ENCODE measurements at regions not wholly inside any gene's neighbourhood (a gene's known extent, or its start where the extent isn't known, plus 50 kb on each side); places are given as distances from the start of the nearest gene placed in this dataset.

- no peak for DNase-seq
These were observed 1387.1 kb upstream of the TMEFF2 start for GRCh38 chr2:193581807-193582206.

DNA sequence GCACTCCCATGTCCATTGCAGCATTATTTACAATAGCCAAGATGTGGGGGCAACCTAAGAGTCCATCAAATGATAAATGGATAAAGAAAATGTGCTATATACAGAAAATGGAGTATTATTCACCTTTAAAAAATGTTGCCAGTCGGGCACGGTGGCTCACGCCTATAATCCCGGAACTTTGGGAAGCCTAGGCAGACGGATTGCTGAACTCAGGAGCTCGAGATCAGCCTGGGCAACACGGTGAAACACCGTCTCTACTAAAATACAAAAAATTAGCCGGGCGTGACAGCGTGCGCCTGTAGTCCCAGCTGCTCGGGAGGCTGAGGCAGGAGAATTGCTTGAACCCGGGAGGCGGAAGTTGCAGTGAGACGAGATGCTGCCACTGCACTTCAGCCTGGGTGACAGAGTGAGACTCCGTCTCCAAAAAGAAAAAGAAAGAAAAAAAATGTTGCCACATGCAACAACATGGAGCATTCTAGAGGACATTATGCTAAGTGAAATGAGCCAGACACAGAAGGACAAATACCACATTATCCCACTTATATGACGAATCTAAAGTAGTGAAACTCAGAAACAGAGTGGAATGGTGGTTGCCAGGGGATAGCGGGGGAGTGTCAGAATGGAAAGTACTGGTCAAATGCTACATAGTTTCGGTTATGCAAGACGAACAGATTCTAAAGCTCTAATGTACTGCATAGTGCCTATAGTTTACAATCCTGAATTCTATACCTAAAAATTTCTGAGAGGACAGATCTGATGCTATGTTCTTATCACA, 1385.6 kb upstream of the TMEFF2 start:
- no peak for DNase-seq

GRCh38 chr2:193566886-193567285, 1372.2 kb upstream of the TMEFF2 start:
- no peak for DNase-seq

GRCh38 chr2:193566276-193566675, 1371.5 kb upstream of the TMEFF2 start:
- no peak for DNase-seq

DNA sequence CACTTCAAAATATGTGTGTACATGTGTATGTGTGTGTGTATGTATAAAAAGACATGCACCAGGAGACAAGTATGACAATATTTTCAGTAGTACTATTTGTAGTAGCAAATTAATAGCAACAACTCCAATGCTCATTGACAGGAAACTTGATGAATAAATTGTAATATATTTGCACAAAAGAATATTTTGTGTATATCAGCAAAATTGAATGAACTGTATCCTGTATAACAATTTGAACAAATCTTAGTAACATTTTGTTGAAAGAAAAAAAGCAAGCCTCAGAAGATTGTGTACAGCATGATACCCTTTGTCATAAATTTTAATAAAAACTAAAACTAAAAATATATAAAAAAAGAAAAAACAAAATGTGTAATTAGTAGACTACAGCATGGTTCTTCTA, 1367.3 kb upstream of the TMEFF2 start:
- no peak for DNase-seq

DNA sequence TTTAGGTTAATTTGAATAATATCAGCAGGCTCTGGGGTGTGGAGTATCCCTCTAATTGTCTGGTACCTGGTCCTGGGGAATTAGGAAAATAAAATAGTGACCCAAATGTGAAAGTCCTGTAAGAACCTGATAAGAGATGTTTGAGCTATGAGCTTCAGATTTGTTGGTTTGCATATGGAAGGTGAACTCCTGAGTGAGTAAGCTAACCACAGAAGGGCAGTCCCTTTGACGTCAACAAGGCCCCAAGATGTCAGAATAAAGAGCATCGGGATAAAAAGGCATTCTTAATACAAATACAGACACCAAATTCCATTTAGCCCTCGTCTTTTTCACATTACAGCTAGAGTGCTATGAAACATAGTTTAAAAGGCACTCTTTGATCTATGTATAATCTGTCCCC, 1366.3 kb upstream of the TMEFF2 start:
- no peak for DNase-seq

DNA sequence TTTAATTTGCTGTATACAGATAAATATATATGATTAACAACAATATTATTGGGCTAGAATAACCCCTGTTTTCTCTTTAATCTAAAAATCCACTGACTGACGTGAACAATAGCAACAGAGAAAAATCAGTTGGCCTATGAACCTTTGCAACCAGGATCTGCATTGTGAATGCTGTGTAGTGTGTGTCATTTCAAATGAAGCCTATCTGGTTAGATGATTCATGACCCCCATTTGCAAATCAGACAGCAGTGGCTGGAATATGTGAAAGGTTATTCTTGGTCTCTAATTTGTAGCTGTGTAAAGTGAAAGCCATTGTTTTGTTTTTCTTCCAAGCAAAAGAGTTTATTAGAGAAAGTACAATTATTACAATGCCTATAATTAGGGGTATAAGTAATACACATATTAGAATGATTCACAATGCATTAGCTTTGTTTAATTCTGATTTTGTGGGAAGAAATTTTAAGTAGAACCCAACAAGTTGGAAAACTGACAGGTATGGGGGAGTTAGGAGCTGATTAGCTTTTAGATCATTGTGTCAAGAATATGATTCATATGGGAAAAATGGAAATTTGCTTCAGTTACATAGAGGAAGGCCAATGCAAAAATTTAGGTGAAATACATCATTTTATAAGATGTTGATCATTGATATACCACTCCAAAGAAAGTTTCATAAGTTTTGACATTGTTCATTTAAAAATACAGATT, 1362.2 kb upstream of the TMEFF2 start:
- DNase-seq, result no peak

- no peak for DNase-seq
These were observed 1354.9 kb upstream of the TMEFF2 start for GRCh38 chr2:193549661-193550060.

DNA sequence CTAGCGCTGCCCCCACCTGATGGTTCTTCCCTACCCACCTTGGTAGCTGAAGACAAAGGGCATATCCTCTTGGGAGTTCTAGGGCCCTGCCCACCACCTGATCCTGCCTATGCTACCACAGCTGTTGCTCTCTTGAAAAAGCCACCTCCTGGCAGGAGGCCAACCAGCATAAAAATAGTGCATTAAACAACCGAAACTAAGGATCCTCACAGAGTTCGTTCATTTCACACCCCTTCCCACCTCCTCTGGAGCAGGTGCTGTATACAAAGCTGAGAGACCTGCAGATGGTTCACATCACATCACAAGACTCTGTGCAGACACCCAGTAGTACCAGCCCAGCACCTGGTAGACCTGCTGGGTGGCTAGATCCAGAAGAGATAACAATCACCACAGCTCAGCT, 1348.0 kb upstream of the TMEFF2 start:
- DNase-seq, result peak; percentile 41

- no peak for DNase-seq
These were observed 1344.5 kb upstream of the TMEFF2 start for GRCh38 chr2:193539188-193539587.

DNA sequence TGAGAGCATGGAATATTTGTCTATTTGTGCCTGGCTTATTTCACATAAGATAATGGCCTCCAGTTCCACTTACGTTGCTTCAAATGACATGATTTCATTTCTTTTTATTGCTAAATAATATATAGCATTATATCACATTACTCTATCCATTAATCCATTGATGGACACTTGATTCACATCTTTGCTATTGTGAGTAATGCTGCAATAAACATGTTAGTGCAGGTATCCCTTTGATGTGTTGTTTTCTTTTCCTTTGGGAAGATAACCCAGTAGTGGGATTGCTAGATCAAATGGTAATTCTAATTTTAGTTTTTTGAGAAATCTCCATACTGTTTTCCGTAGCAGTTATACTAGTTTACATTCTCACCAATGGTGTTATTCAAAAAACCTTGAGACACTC, 1343.3 kb upstream of the TMEFF2 start:
- DNase-seq, result no peak

DNA sequence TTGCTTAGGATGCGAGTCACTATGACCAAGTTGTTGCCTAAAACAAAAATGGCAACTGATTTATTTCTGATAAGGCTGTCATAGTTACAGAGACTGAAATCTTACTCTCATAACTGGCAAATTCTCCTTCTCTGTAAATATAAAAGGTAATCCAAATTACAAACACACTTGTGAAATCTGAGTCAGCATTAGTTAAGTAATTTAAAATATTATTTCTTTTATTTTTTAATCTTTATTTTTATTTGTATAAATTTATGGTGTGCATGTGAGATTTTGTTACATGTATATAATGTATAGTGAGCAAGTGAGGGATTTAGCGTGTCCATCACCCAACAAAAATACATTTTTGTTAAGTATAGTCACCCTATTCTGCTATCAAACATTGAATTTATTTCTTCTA, 1342.8 kb upstream of the TMEFF2 start:
- no peak for DNase-seq

DNA sequence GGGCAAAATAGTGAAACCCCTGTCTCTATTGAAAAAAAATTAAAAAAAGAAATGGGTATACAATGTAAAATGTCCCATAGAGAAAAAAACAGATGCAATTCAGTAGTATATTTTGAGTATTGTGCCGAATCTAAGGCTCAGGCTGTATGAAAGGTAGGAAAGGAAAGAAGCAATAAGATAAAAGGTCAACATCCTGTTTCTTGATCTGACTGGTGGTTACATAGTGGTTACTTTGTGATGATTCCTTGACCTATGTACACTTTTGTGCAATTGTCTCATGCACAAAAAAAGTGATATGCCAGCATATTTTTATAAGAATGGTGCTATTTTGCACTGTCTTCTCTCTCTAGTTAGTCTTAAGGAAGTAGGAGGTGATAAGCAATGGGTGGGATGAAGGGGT, 1333.7 kb upstream of the TMEFF2 start:
- no peak for DNase-seq

- no peak for DNase-seq
These were observed 1332.4 kb upstream of the TMEFF2 start for GRCh38 chr2:193527146-193527545.

DNA sequence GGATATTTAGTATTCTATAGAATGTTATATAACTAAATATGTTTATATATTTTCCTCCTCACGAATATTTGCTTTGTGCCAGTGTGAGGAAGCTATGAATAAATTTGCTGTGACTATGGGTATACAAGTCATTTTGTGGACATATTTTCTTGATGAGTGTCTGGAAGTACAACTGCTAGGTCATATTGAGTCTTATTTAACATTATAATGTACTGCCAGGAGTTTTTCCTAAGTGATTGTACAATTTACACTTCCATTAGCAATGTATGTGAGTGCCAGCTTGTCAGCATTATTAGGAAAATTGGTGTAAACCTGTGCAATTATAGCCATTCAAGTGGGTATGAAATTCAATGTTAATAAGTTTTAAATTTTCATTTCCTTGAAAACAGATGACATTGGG, 1328.9 kb upstream of the TMEFF2 start:
- DNase-seq, result no peak

DNA sequence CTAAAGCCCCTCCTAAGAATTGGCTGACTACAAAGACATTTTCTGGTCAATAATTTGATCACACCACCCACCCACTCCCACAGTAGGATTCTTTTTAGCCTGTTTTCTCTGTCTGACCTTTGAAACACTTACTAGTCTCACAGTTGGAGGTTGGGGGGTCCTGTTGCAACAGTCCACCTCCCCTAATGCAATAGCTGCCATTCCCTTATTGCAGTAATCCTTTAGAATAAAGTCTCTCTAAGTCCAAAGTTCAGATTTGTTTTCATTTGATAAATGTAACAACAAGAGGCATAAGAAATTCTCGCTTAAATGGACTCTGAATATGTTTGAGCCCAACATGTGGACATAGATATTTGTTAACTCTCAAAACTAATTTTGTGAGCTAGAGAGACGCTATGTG, 1326.8 kb upstream of the TMEFF2 start:
- DNase-seq, result no peak

DNA sequence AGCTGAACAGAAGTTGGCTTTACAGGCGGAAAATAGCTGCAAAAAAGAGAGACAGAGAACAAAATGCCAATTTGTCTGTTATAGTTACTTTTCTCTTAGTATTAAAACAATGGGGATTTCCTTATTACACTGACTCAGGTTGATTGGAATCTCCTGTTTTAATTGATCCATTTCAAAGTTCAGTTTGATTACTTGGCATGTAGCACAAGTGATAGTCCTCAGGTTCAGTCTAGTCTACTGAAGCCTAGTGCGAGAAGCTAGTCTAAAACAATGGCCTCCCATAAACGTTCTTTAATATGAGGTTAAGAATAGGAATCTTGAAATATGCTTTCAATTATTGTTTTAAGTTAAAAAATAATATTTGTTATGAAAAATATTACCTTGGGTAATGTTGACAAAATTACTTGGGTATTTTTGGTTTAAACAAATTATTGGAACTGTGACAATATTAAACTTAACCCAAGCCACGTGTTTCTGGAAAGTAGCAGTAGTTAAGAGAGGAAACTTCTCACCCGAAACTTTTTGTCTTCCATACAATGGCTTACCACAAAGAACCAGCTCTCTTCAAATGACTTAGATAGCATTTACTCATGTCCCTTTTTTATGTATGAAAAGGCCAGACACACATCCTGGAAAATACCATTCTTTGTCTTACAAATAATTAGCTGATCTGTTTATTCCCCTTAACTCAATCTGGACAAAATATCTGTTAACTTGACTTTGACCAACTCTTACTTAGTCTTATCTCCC, 1326.2 kb upstream of the TMEFF2 start:
- no peak for DNase-seq

DNA sequence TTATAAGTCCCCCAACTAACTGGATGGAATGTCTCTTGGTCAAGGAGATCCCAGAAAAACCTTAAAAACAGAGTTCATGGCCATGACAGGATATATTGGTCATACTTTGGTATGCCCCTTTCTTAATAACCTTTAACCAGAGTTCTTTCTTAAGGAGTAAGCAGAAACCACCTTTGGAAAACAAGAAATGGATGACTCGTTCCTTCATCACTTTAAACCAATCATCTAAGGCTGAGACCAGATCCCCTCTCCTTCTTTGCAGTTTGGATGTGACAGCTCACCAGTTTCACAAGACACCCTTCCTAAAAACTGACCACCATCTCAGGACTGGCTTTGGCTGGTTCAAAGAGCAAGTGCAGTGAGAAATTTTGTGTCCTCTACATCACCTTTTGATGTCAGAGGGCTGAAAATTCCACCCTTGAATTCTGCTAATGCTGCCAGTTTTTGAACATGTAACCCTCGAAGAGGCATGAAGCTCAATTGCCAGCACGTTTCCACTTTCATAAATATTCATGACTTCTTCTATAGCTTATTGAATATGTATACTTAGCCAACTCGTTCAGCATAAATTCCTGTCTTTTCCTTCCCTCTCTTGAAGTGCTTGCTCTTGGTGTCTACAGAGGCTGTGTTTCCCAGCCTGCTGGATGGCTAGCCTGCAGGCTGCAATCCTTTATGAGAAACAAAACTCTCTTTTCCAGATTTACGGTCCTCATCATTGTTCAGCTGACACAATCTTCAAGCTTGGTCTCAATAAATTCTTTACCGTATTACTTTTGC, 1323.5 kb upstream of the TMEFF2 start:
- no peak for DNase-seq

GRCh38 chr2:193517615-193518014, 1322.9 kb upstream of the TMEFF2 start:
- no peak for DNase-seq

DNA sequence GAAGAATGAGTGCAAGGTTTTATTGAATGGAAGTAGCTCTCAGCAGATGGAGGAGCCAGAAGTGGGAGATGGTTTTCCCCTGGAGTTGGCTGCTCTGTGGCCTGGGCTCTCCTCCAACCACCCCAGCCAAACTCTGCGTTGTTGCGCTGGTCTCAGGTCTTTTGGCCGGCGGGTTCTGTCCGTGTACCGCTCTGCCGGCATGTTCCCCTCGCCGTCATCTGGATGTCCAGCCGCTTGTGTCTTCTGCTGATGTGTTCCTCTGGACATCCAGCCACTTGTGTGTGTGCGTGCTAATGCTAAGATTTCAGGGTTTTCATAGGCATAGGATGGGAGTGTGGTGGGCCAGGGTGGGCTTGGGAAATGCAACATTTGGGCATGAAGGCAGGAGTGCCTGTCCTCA, 1311.3 kb upstream of the TMEFF2 start:
- no peak for DNase-seq

DNA sequence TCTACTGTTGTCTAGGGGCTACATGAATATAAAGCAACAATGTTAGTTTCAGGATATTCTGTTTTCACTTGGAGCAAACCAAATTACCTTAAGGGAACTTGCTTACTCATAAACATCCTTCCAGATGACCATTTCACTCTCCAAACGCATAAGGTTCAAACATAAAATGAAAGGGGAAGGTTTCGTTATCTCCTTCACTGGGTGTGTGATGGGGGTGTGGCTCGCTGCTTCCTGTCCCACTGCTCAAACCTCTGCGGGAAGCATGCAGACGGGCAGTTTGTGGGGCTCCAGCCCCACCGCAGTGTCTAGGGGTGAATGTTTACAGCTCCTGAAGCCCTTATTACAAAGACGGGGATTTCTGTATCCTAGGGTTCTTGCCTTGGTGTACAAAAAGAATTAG, 1310.9 kb upstream of the TMEFF2 start:
- no peak for DNase-seq

GRCh38 chr2:193502363-193503035, 1307.8 kb upstream of the TMEFF2 start:
- DNase-seq, result no peak

DNA sequence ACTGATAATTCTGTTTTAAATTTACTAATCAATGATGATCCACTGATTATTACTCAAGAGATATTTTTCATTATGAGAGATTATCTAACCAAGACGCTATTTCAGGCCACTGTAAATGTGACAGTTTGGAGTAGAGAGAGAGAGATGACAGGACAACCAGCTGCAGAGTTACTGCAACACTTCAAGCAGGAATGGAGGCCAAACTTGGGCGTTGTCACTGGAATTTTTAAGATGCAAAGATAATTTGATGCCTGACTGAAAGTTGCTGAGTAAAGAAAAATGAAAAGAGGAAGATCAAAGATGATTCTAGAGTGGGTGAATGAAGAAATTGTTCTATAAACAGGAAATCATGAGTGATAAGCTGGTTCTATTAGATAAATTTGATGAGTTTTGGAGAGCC, 1302.1 kb upstream of the TMEFF2 start:
- no peak for DNase-seq

All from NCI-H524 treated with DMSO at 0.1 percent for 48 hours (cell line).